HEK293 (cell line): ENCODE measurements at regions not wholly inside any gene's neighbourhood (a gene's known extent, or its start where the extent isn't known, plus 50 kb on each side); places are given as distances from the start of the nearest gene placed in this dataset.

ENCODE experiments used
- GLIS1 ChIP-seq: fragments of 450-650 bp; formaldehyde crosslinking; IDR thresholded peaks from 2 replicates; pipeline ENCODE4 v1.5.1; 2016; ENCODE audit warnings: missing biosample characterization, missing genetic modification characterization
- IKZF3 ChIP-seq: fragments of 450-650 bp; IDR thresholded peaks from 2 replicates; pipeline ENCODE4 v1.5.0; 2018; ENCODE audit warnings: missing biosample characterization, mild to moderate bottlenecking, missing genetic modification characterization, moderate library complexity
- KLF9 ChIP-seq: fragments of 450-650 bp; formaldehyde crosslinking; IDR thresholded peaks from 2 replicates; pipeline ENCODE4 v1.5.1; 2016; ENCODE audit warnings: missing biosample characterization, missing genetic modification characterization, low read depth
- REST ChIP-seq: fragments of 450-650 bp; formaldehyde crosslinking; IDR thresholded peaks from 2 replicates; pipeline ENCODE4 v1.5.1; 2016; ENCODE audit warnings: missing biosample characterization, missing genetic modification characterization
- ZBTB17 ChIP-seq: fragments of 450-650 bp; formaldehyde crosslinking; IDR thresholded peaks from 2 replicates; pipeline ENCODE4 v1.5.1; 2016; ENCODE audit warnings: missing biosample characterization, missing genetic modification characterization
- ZBTB44 ChIP-seq: fragments of 450-650 bp; IDR thresholded peaks from 2 replicates; pipeline ENCODE4 v1.5.1; 2018; ENCODE audit warnings: missing biosample characterization, mild to moderate bottlenecking, missing genetic modification characterization
- ZBTB7A ChIP-seq: fragments of 450-650 bp; formaldehyde crosslinking; IDR thresholded peaks from 2 replicates; pipeline ENCODE4 v1.5.1; 2016; ENCODE audit warnings: low read depth, missing biosample characterization, missing genetic modification characterization
- ZBTB8A ChIP-seq: fragments of 450-650 bp; formaldehyde crosslinking; IDR thresholded peaks from 2 replicates; pipeline ENCODE4 v1.5.1; 2016; ENCODE audit warnings: missing biosample characterization, missing genetic modification characterization
- ZFP37 ChIP-seq: fragments of 450-650 bp; formaldehyde crosslinking; IDR thresholded peaks from 2 replicates; pipeline ENCODE4 v1.5.1; 2016; ENCODE audit warnings: missing biosample characterization, missing genetic modification characterization
- ZNF202 ChIP-seq: fragments of 450-650 bp; formaldehyde crosslinking; IDR thresholded peaks from 2 replicates; pipeline ENCODE4 v1.5.1; 2016; ENCODE audit warnings: missing biosample characterization, missing genetic modification characterization, borderline replicate concordance
- ZNF24 ChIP-seq: fragments of 450-650 bp; formaldehyde crosslinking; IDR thresholded peaks from 2 replicates; pipeline ENCODE4 v1.5.1; 2016; ENCODE audit warnings: missing biosample characterization, missing genetic modification characterization
- ZNF324 ChIP-seq: fragments of 450-650 bp; formaldehyde crosslinking; IDR thresholded peaks from 2 replicates; pipeline ENCODE4 v1.5.1; 2016; ENCODE audit warnings: missing biosample characterization, missing genetic modification characterization
- ZNF350 ChIP-seq: fragments of 450-650 bp; formaldehyde crosslinking; IDR thresholded peaks from 2 replicates; pipeline ENCODE4 v1.5.0; 2017; ENCODE audit warnings: missing biosample characterization, mild to moderate bottlenecking, missing genetic modification characterization
- ZNF37A ChIP-seq: fragments of 450-650 bp; IDR thresholded peaks from 2 replicates; pipeline ENCODE4 v1.5.1; 2018; ENCODE audit warnings: missing biosample characterization, missing genetic modification characterization
- ZNF423 ChIP-seq: fragments of 450-650 bp; formaldehyde crosslinking; IDR thresholded peaks from 2 replicates; pipeline ENCODE4 v1.5.1; 2016; ENCODE audit warnings: missing biosample characterization, missing genetic modification characterization
- ZNF488 ChIP-seq: fragments of 450-650 bp; formaldehyde crosslinking; IDR thresholded peaks from 2 replicates; pipeline ENCODE4 v1.5.1; 2016; ENCODE audit warnings: missing biosample characterization, missing genetic modification characterization
- ZNF600 ChIP-seq: fragments of 450-650 bp; formaldehyde crosslinking; IDR thresholded peaks from 2 replicates; pipeline ENCODE4 v1.5.1; 2016; ENCODE audit warnings: missing biosample characterization, missing genetic modification characterization
- ZNF629 ChIP-seq: fragments of 450-650 bp; formaldehyde crosslinking; IDR thresholded peaks from 2 replicates; pipeline ENCODE4 v1.5.1; 2017; ENCODE audit warnings: missing biosample characterization, missing genetic modification characterization
- ZNF654 ChIP-seq: fragments of 450-650 bp; formaldehyde crosslinking; IDR thresholded peaks from 2 replicates; pipeline ENCODE4 v1.5.1; 2016; ENCODE audit warnings: low read depth, missing biosample characterization, missing genetic modification characterization
- ZNF692 ChIP-seq: fragments of 450-650 bp; formaldehyde crosslinking; IDR thresholded peaks from 2 replicates; pipeline ENCODE4 v1.5.1; 2016; ENCODE audit warnings: missing biosample characterization, missing genetic modification characterization
- ZSCAN30 ChIP-seq: fragments of 450-650 bp; IDR thresholded peaks from 2 replicates; pipeline ENCODE4 v1.5.1; 2018; ENCODE audit warnings: missing biosample characterization, mild to moderate bottlenecking, missing genetic modification characterization, moderate library complexity
- ZSCAN4 ChIP-seq: fragments of 450-650 bp; formaldehyde crosslinking; IDR thresholded peaks from 2 replicates; pipeline ENCODE4 v1.5.1; 2017; ENCODE audit warnings: missing biosample characterization, missing genetic modification characterization
- TF ChIP-seq, protein P1 (sequence below): fragments of 450-650 bp; formaldehyde crosslinking; IDR thresholded peaks from 2 replicates; pipeline ENCODE4 v1.5.1; 2016; ENCODE audit warnings: missing biosample characterization, missing genetic modification characterization, borderline replicate concordance
- TF ChIP-seq, protein P2 (sequence below): fragments of 450-650 bp; formaldehyde crosslinking; IDR thresholded peaks from 2 replicates; pipeline ENCODE4 v1.5.1; 2016; ENCODE audit warnings: missing biosample characterization, missing genetic modification characterization

DNA sequence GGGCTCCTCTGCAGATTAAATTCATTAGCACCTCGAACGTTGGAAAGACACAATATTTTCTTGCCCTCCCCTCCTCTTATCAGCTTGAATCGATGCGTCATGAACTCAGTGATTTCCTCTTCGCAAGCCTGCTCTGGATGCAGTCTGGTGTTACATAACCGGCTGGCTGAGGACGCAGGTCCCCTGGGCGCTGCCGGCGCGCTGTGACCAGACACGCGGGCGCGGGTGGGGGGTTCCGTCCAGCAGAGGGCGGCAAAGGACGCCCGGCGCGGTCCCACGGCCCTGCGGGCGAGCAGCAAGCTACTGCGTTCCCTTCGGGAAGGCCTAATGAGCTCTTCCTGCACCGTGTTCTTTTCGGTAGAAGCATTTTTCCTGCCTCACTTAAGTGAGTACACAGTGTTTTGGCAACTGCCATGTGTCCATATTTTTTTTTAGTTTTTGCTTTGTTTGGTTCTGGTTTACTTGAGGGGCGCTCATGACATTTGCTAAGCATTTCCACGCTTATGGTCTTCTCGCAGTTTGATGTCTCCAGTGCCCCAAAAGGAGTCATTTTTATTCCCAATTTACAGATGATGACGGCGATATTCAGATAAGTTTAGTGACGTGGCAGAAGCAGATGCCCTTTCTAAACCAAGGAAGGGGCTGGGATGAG is 112.2 kb upstream of the MBNL2 start (continued):
- TF ChIP-seq ZBTB8A (peak; percentile 78), IKZF3 (tag by site-specific recombination) (peak; percentile 75), ZNF654 (peak; percentile 74), REST (tag by site-specific recombination) (0 out of 2 replicates have a peak, but pooled peaks have one; percentile 41), ZFP37 (tag by site-specific recombination) (peak; percentile 90; the same call in 1 of the 2 replicates), KLF9 (tag by site-specific recombination) (no peak), ZBTB7A (tag by site-specific recombination) (no peak), ZNF692 (tag by site-specific recombination) (no peak), ZNF37A (tag by site-specific recombination) (no peak), ZNF488 (tag by site-specific recombination) (no peak), ZSCAN4 (tag by site-specific recombination) (no peak), ZNF350 (tag by site-specific recombination) (no peak), ZBTB17 (tag by site-specific recombination) (peak; percentile 96), ZNF202 (no peak), ZBTB44 (0 out of 2 replicates have a peak, but pooled peaks have one; percentile 49), ZSCAN30 (tag by site-specific recombination) (peak; percentile 88; the same call in 1 of the 2 replicates), ZNF629 (peak; percentile 85), GLIS1 (tag by site-specific recombination) (peak; percentile 46), ZNF24 (peak; percentile 70; the same call in 1 of the 2 replicates), ZNF423 (tag by site-specific recombination) (peak; percentile 81; the same call in 1 of the 2 replicates), ZNF600 (tag by site-specific recombination) (peak; percentile 98), ZNF324 (tag by site-specific recombination) (peak; percentile 86)
- TF ChIP-seq, protein P1, sequence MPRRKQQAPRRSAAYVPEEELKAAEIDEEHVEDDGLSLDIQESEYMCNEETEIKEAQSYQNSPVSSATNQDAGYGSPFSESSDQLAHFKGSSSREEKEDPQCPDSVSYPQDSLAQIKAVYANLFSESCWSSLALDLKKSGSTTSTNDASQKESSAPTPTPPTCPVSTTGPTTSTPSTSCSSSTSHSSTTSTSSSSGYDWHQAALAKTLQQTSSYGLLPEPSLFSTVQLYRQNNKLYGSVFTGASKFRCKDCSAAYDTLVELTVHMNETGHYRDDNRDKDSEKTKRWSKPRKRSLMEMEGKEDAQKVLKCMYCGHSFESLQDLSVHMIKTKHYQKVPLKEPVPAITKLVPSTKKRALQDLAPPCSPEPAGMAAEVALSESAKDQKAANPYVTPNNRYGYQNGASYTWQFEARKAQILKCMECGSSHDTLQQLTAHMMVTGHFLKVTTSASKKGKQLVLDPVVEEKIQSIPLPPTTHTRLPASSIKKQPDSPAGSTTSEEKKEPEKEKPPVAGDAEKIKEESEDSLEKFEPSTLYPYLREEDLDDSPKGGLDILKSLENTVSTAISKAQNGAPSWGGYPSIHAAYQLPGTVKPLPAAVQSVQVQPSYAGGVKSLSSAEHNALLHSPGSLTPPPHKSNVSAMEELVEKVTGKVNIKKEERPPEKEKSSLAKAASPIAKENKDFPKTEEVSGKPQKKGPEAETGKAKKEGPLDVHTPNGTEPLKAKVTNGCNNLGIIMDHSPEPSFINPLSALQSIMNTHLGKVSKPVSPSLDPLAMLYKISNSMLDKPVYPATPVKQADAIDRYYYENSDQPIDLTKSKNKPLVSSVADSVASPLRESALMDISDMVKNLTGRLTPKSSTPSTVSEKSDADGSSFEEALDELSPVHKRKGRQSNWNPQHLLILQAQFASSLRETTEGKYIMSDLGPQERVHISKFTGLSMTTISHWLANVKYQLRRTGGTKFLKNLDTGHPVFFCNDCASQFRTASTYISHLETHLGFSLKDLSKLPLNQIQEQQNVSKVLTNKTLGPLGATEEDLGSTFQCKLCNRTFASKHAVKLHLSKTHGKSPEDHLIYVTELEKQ (tag by site-specific recombination), result no peak
- TF ChIP-seq, protein P2, sequence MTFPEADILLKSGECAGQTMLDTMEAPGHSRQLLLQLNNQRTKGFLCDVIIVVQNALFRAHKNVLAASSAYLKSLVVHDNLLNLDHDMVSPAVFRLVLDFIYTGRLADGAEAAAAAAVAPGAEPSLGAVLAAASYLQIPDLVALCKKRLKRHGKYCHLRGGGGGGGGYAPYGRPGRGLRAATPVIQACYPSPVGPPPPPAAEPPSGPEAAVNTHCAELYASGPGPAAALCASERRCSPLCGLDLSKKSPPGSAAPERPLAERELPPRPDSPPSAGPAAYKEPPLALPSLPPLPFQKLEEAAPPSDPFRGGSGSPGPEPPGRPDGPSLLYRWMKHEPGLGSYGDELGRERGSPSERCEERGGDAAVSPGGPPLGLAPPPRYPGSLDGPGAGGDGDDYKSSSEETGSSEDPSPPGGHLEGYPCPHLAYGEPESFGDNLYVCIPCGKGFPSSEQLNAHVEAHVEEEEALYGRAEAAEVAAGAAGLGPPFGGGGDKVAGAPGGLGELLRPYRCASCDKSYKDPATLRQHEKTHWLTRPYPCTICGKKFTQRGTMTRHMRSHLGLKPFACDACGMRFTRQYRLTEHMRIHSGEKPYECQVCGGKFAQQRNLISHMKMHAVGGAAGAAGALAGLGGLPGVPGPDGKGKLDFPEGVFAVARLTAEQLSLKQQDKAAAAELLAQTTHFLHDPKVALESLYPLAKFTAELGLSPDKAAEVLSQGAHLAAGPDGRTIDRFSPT (tag by site-specific recombination), result no peak
